HepG2 (cell line): ENCODE measurements at regions not wholly inside any gene's neighbourhood (a gene's known extent, or its start where the extent isn't known, plus 50 kb on each side); places are given as distances from the start of the nearest gene placed in this dataset.
"Not testable (repeated sequence)": the region's sequence is repeated elsewhere in the genome, so short reads cannot be mapped to it uniquely, and the experiment has no call there.

Source experiments
- ARID5B ChIP-seq: IDR thresholded peaks from 2 replicates; pipeline ENCODE4 v1.4.0; 2020; ENCODE audit warnings: mild to moderate bottlenecking, missing genetic modification reagents
- CTCF ChIP-seq: sonication (generic); formaldehyde crosslinking; IDR thresholded peaks from 2 replicates; pipeline ENCODE4 v1.5.0; 2020; ENCODE audit warnings: mild to moderate bottlenecking, missing genetic modification reagents, moderate library complexity
- FOSL1 ChIP-seq: sonication (generic); formaldehyde crosslinking; IDR thresholded peaks from 2 replicates; pipeline ENCODE4 v1.9.0; 2021; ENCODE audit warnings: missing genetic modification reagents, borderline replicate concordance
- FOXK2 ChIP-seq: fragments of 450-650 bp; IDR thresholded peaks from 2 replicates; pipeline ENCODE4 v1.6.1; 2016
- HNF4A ChIP-seq: sonication (generic); formaldehyde crosslinking; IDR thresholded peaks from 2 replicates; pipeline ENCODE4 v1.4.0; 2020; ENCODE audit warnings: missing genetic modification reagents
- HNRNPK ChIP-seq: fragments of 200-400 bp; formaldehyde crosslinking; IDR thresholded peaks from 2 replicates; pipeline ENCODE4 v1.6.1; 2018; ENCODE audit warnings: low read length, low read depth, moderate library complexity, mild to moderate bottlenecking; ENCODE audit not compliant: poor library complexity, severe bottlenecking
- MAFF ChIP-seq: IDR thresholded peaks from 2 replicates; pipeline ENCODE4 v1.6.1; 2011; ENCODE audit warnings: low read depth, low read length, improper control_type of control experiment
- MEF2D ChIP-seq: sonication (generic); formaldehyde crosslinking; IDR thresholded peaks from 2 replicates; pipeline ENCODE4 v1.5.1; 2020; ENCODE audit warnings: mild to moderate bottlenecking, missing genetic modification reagents
- MZF1 ChIP-seq: sonication (generic); formaldehyde crosslinking; IDR thresholded peaks from 2 replicates; pipeline ENCODE4 v1.8.1; 2023; ENCODE audit warnings: mild to moderate bottlenecking, missing genetic modification reagents, borderline replicate concordance
- PBX3 ChIP-seq: sonication (generic); formaldehyde crosslinking; IDR thresholded peaks from 2 replicates; pipeline ENCODE4 v1.8.1; 2023; ENCODE audit warnings: missing genetic modification reagents, inconsistent platforms, borderline replicate concordance
- PHF21A ChIP-seq: sonication (generic); formaldehyde crosslinking; IDR thresholded peaks from 2 replicates; pipeline ENCODE4 v1.5.0; 2020; ENCODE audit warnings: mild to moderate bottlenecking, missing genetic modification reagents
- SETDB1 ChIP-seq: sonication (generic); formaldehyde crosslinking; IDR thresholded peaks from 2 replicates; pipeline ENCODE4 v1.5.1; 2020; ENCODE audit warnings: missing genetic modification reagents, mild to moderate bottlenecking, borderline replicate concordance

- not testable (repeated sequence) for TF ChIP-seq PHF21A (CRISPR knock-in tag); PBX3 (CRISPR knock-in tag); HNF4A; MAFF; CTCF; MZF1; HNRNPK; MEF2D (CRISPR knock-in tag); FOXK2; FOSL1 (CRISPR knock-in tag); ARID5B (CRISPR knock-in tag); SETDB1
These were observed 77.8 kb downstream of the LIMS4 start for GRCh38 chr2:110394769-110395168.
